CD4-positive, alpha-beta T cell (primary cell): ENCODE measurements at regions not wholly inside any gene's neighbourhood (a gene's known extent, or its start where the extent isn't known, plus 50 kb on each side); places are given as distances from the start of the nearest gene placed in this dataset.

Experiments
- ATAC-seq: fragments of 200-7000 bp; cut with Tn5 transposase; one replicate; pipeline ENCODE4 v1.10.0; 2022; ENCODE audit warnings: mild to moderate bottlenecking; ENCODE audit not compliant: poor library complexity
- CTCF ChIA-PET: fragments of 350-600 bp; sonication (Branson Sonifier 250); formaldehyde crosslinking; loops from one replicate; lab custom pipeline; 2021; ENCODE audit warnings: antibody characterized with exemption, inconsistent platforms; lab: Charles Lee
- POLR2A ChIA-PET: fragments of 350-600 bp; sonication (Branson Sonifier 250); formaldehyde crosslinking; loops from one replicate; lab custom pipeline; 2021; ENCODE audit warnings: antibody characterized with exemption, inconsistent platforms; lab: Charles Lee
- DNase-seq, 14 experiments: peaks; one replicate each; pipeline ENCODE4 v3.0.0-alpha.2; 2013 to 2020; ENCODE audit warnings: mixed read lengths in 2 of 14
- H3K27ac ChIP-seq, 2 donors: one replicate each; pipeline versions ENCODE4 v1.5.1 to v1.7.0; 2013; ENCODE audit warnings: low read length in 2 of 2, low read depth in 1 of 2, mild to moderate bottlenecking in 1 of 2
- H3K27me3 ChIP-seq, 2 experiments: 1 replicate in 1 of 2; 2 replicates in 1 of 2; pipeline versions ENCODE4 v1.6.1 to v1.7.0; 2013; ENCODE audit warnings: low read length in 2 of 2, control low read depth in 1 of 2, mild to moderate bottlenecking in 1 of 2, moderate library complexity in 1 of 2; ENCODE audit not compliant: insufficient read depth in 2 of 2, control insufficient read depth in 1 of 2
- H3K36me3 ChIP-seq: one replicate; pipeline ENCODE4 v1.6.1; 2013; ENCODE audit warnings: low read length, control low read depth; ENCODE audit not compliant: insufficient read depth
- H3K4me1 ChIP-seq: one replicate; pipeline ENCODE4 v1.6.1; 2013; ENCODE audit warnings: low read length, control low read depth; ENCODE audit not compliant: insufficient read depth
- H3K4me3 ChIP-seq: one replicate; pipeline ENCODE4 v1.5.1; 2013; ENCODE audit warnings: mild to moderate bottlenecking, low read length, moderate library complexity
- H3K9me3 ChIP-seq, 2 experiments: 1 replicate in 1 of 2; 2 replicates in 1 of 2; pipeline versions ENCODE4 v1.6.1 to v1.7.0; 2013; ENCODE audit warnings: low read length in 2 of 2, mild to moderate bottlenecking in 2 of 2, control low read depth in 1 of 2, moderate library complexity in 1 of 2; ENCODE audit not compliant: control insufficient read depth in 1 of 2, insufficient read depth in 1 of 2
- H3K27ac Mint-ChIP-seq: one replicate; pipeline ENCODE4 v1.8.0; 2020; ENCODE audit warnings: mixed read lengths
- H3K27me3 Mint-ChIP-seq: one replicate; pipeline ENCODE4 v1.8.0; 2021; ENCODE audit warnings: mixed read lengths
- H3K36me3 Mint-ChIP-seq: one replicate; pipeline ENCODE4 v1.8.0; 2021; ENCODE audit warnings: low read depth, mixed read lengths
- H3K4me1 Mint-ChIP-seq: one replicate; pipeline ENCODE4 v1.8.0; 2021; ENCODE audit warnings: low read depth, mixed read lengths
- H3K4me3 Mint-ChIP-seq: one replicate; pipeline ENCODE4 v1.8.0; 2020; ENCODE audit warnings: mild to moderate bottlenecking, mixed read lengths
- H3K9me3 Mint-ChIP-seq: one replicate; pipeline ENCODE4 v1.8.0; 2020; ENCODE audit warnings: mixed read lengths
- CTCF ChIP-seq: fragments of 200-600 bp; IDR thresholded peaks from one replicate; pipeline ENCODE4 v1.8.0; 2022; ENCODE audit warnings: antibody characterized with exemption, mild to moderate bottlenecking
- intact Hi-C, 2 experiments: fragments of 100-400 bp; cut with DNase I in 1 of 2; cut with micrococcal nuclease in 1 of 2; formaldehyde crosslinking; loops; one replicate each; pipeline versions ENCODE4 v1.15.1 to v1.9.0; 2023 to 2025; cut with DNase I, micrococcal nuclease

GRCh38 chr1:56225964-56226815, 353.2 kb downstream of the PLPP3 start:
- Mint-ChIP-seq H3K4me3 (no peak overlapping the region), H3K4me1 (no peaks in the 10 kb centered on the region), H3K9me3 (peaks cover 6% of the 10 kb centered on the region), H3K27me3 (no peaks in the 10 kb centered on the region), H3K36me3 (no peaks in the 10 kb centered on the region), H3K27ac (no peak overlapping the region)
- H3K9me3 ChIP-seq, result peaks cover 0 to 4% of the 10 kb centered on the region in 2 experiments
- CTCF ChIA-PET, result no interaction called here
- H3K4me3 ChIP-seq, result no peak overlapping the region
- TF ChIP-seq CTCF, result no peak
- no peaks in the 10 kb centered on the region for H3K4me1 ChIP-seq
- ATAC-seq, result no peak
- DNase-seq, result no peak
- POLR2A ChIA-PET, result no interaction called here
- no peak overlapping the region for H3K27ac ChIP-seq
- no peaks in the 10 kb centered on the region for H3K36me3 ChIP-seq
- intact Hi-C loops, result no loop called here
- no peaks in the 10 kb centered on the region for H3K27me3 ChIP-seq

- ChIA-PET POLR2A (no interaction called here), CTCF (no interaction called here)
- ATAC-seq (no peak), DNase-seq (no peak)
- H3K9me3 Mint-ChIP-seq, result peaks cover 6% of the 10 kb centered on the region
- H3K27ac Mint-ChIP-seq, result no peak overlapping the region
- H3K4me1 Mint-ChIP-seq, result no peaks in the 10 kb centered on the region
- Histone ChIP-seq H3K36me3 (no peaks in the 10 kb centered on the region), H3K9me3 (peaks cover 0 to 4% of the 10 kb centered on the region in 2 experiments), H3K27me3 (no peaks in the 10 kb centered on the region), H3K27ac (no peak overlapping the region), H3K4me1 (no peaks in the 10 kb centered on the region), H3K4me3 (no peak overlapping the region)
- H3K4me3 Mint-ChIP-seq, result no peak overlapping the region
- intact Hi-C loops, result no loop called here
- no peaks in the 10 kb centered on the region for H3K27me3 Mint-ChIP-seq
- no peak for TF ChIP-seq CTCF
- no peaks in the 10 kb centered on the region for H3K36me3 Mint-ChIP-seq
Observed at GRCh38 chr1:56223968-56224367, 355.4 kb downstream of the PLPP3 start.

- no peak overlapping the region for H3K27ac ChIP-seq
- H3K9me3 ChIP-seq, result peaks cover 0 to 4% of the 10 kb centered on the region in 2 experiments
- no peaks in the 10 kb centered on the region for H3K36me3 Mint-ChIP-seq
- POLR2A ChIA-PET, result no interaction called here
- no peak for TF ChIP-seq CTCF
- H3K27me3 Mint-ChIP-seq, result no peaks in the 10 kb centered on the region
- H3K4me3 ChIP-seq, result no peak overlapping the region
- no peaks in the 10 kb centered on the region for H3K27me3 ChIP-seq
- DNase-seq (no peak), ATAC-seq (no peak)
- no peak overlapping the region for H3K27ac Mint-ChIP-seq
- intact Hi-C loops, result no loop called here
- H3K36me3 ChIP-seq, result no peaks in the 10 kb centered on the region
- H3K4me3 Mint-ChIP-seq, result no peak overlapping the region
- CTCF ChIA-PET, result no interaction called here
- no peaks in the 10 kb centered on the region for H3K4me1 Mint-ChIP-seq
- peaks cover 6% of the 10 kb centered on the region for H3K9me3 Mint-ChIP-seq
- no peaks in the 10 kb centered on the region for H3K4me1 ChIP-seq
Observed at GRCh38 chr1:56222914-56223540, 356.3 kb downstream of the PLPP3 start.
